Subcutaneous abdominal adipose tissue (tissue), 5 donors: ENCODE measurements at regions not wholly inside any gene's neighbourhood (a gene's known extent, or its start where the extent isn't known, plus 50 kb on each side); places are given as distances from the start of the nearest gene placed in this dataset.

Source experiments
- H3K27ac ChIP-seq: one replicate; pipeline ENCODE4 v1.7.0; 2013; ENCODE audit warnings: low read depth, mild to moderate bottlenecking, inconsistent platforms, low read length, moderate library complexity
- H3K27me3 ChIP-seq, 5 donors: one replicate each; pipeline ENCODE4 v1.7.0; 2013; ENCODE audit warnings: low read length in 5 of 5, inconsistent platforms in 1 of 5; ENCODE audit not compliant: control insufficient read depth in 5 of 5, insufficient read depth in 4 of 5
- H3K36me3 ChIP-seq, 5 donors: one replicate each; pipeline ENCODE4 v1.7.0; 2013; ENCODE audit warnings: low read length in 5 of 5; ENCODE audit not compliant: control insufficient read depth in 5 of 5, insufficient read depth in 5 of 5
- H3K4me1 ChIP-seq, 5 donors: one replicate each; pipeline ENCODE4 v1.7.0; 2013; ENCODE audit warnings: low read length in 5 of 5, mild to moderate bottlenecking in 3 of 5, moderate library complexity in 1 of 5; ENCODE audit not compliant: control insufficient read depth in 5 of 5, insufficient read depth in 5 of 5
- H3K4me3 ChIP-seq, 5 donors: one replicate each; pipeline ENCODE4 v1.7.0; 2013; ENCODE audit warnings: low read length in 5 of 5, low read depth in 1 of 5
- H3K9ac ChIP-seq, 5 donors: one replicate each; pipeline ENCODE4 v1.7.0; 2013; ENCODE audit warnings: low read length in 5 of 5, mild to moderate bottlenecking in 4 of 5, moderate library complexity in 3 of 5
- H3K9me3 ChIP-seq, 5 donors: one replicate each; pipeline ENCODE4 v1.7.0; 2013; ENCODE audit warnings: low read length in 5 of 5; ENCODE audit not compliant: control insufficient read depth in 5 of 5
- donor health status: healthy.
- donor health status: healthy.
- donor health status: healthy.
- donor health status: healthy.
- donor health status: healthy.

GRCh38 chr4:173919861-173920260 is 363.6 kb downstream of the FBXO8 start:
- Histone ChIP-seq H3K4me1 (peaks cover 0 to 3% (median 2%) of the 10 kb centered on the region in 5 donors), H3K27me3 (no peaks in the 10 kb centered on the region), H3K4me3 (no peak overlapping the region), H3K9me3 (no peaks in the 10 kb centered on the region), H3K36me3 (no peaks in the 10 kb centered on the region), H3K9ac (no peak overlapping the region), H3K27ac (no peak overlapping the region)

GRCh38 chr4:173919196-173919595 is 364.3 kb downstream of the FBXO8 start:
- Histone ChIP-seq H3K9me3 (no peaks in the 10 kb centered on the region), H3K27ac (no peak overlapping the region), H3K27me3 (no peaks in the 10 kb centered on the region), H3K36me3 (no peaks in the 10 kb centered on the region), H3K4me3 (no peak overlapping the region), H3K4me1 (no peaks in the 10 kb centered on the region), H3K9ac (no peak overlapping the region)

GRCh38 chr4:173917255-173917960 is 366.1 kb downstream of the FBXO8 start:
- H3K4me3 ChIP-seq, result no peak overlapping the region
- no peaks in the 10 kb centered on the region for H3K27me3 ChIP-seq
- H3K9ac ChIP-seq, result no peak overlapping the region
- H3K36me3 ChIP-seq, result no peaks in the 10 kb centered on the region
- no peaks in the 10 kb centered on the region for H3K9me3 ChIP-seq
- no peak overlapping the region for H3K27ac ChIP-seq
- H3K4me1 ChIP-seq, result no peaks in the 10 kb centered on the region

- Histone ChIP-seq H3K9me3 (no peaks in the 10 kb centered on the region), H3K4me1 (no peaks in the 10 kb centered on the region), H3K4me3 (no peak overlapping the region), H3K9ac (no peak overlapping the region), H3K27me3 (no peaks in the 10 kb centered on the region), H3K36me3 (no peaks in the 10 kb centered on the region), H3K27ac (no peak overlapping the region)
Observed at GRCh38 chr4:173913496-173913895, 370.0 kb downstream of the FBXO8 start.

- Histone ChIP-seq H3K4me3 (no peak overlapping the region), H3K27me3 (no peaks in the 10 kb centered on the region), H3K27ac (no peak overlapping the region), H3K9me3 (no peaks in the 10 kb centered on the region), H3K36me3 (no peaks in the 10 kb centered on the region), H3K9ac (no peak overlapping the region), H3K4me1 (no peaks in the 10 kb centered on the region)
Observed at GRCh38 chr4:173912384-173912783, 371.1 kb downstream of the FBXO8 start.

- H3K27ac ChIP-seq, result no peak overlapping the region
Observed at GRCh38 chr4:173910891-173911290, 372.6 kb downstream of the FBXO8 start.

GRCh38 chr4:173909294-173909693 is 374.2 kb downstream of the FBXO8 start:
- no peaks in the 10 kb centered on the region for H3K36me3 ChIP-seq
- no peaks in the 10 kb centered on the region for H3K9me3 ChIP-seq
- no peaks in the 10 kb centered on the region for H3K27me3 ChIP-seq

More at GRCh38 chr4:173910891-173911290, 372.6 kb downstream of the FBXO8 start:
- Histone ChIP-seq H3K4me1 (no peaks in the 10 kb centered on the region), H3K9me3 (no peaks in the 10 kb centered on the region), H3K36me3 (no peaks in the 10 kb centered on the region), H3K4me3 (no peak overlapping the region), H3K9ac (no peak overlapping the region), H3K27me3 (no peaks in the 10 kb centered on the region)

GRCh38 chr4:173899813-173900212 is 369.8 kb upstream of the HAND2 start:
- no peak overlapping the region for H3K9ac ChIP-seq
- H3K27ac ChIP-seq, result no peak overlapping the region
- peaks cover 0 to 2% (median 0%) of the 10 kb centered on the region in 5 donors for H3K4me1 ChIP-seq
- no peaks in the 10 kb centered on the region for H3K9me3 ChIP-seq
- H3K36me3 ChIP-seq, result no peaks in the 10 kb centered on the region
- H3K27me3 ChIP-seq, result no peaks in the 10 kb centered on the region
- no peak overlapping the region for H3K4me3 ChIP-seq

More at GRCh38 chr4:173909294-173909693, 374.2 kb downstream of the FBXO8 start:
- no peak overlapping the region for H3K9ac ChIP-seq
- H3K4me1 ChIP-seq, result no peaks in the 10 kb centered on the region
- no peak overlapping the region for H3K4me3 ChIP-seq
- no peak overlapping the region for H3K27ac ChIP-seq

GRCh38 chr4:173891072-173891471 is 361.0 kb upstream of the HAND2 start:
- Histone ChIP-seq H3K9me3 (peaks cover 0 to 7% (median 0%) of the 10 kb centered on the region in 5 donors), H3K4me1 (no peaks in the 10 kb centered on the region), H3K36me3 (no peaks in the 10 kb centered on the region), H3K27ac (no peak overlapping the region), H3K9ac (no peak overlapping the region), H3K27me3 (no peaks in the 10 kb centered on the region), H3K4me3 (no peak overlapping the region)

GRCh38 chr4:173883821-173884220 is 353.8 kb upstream of the HAND2 start:
- Histone ChIP-seq H3K27me3 (no peaks in the 10 kb centered on the region), H3K4me3 (no peak overlapping the region), H3K36me3 (no peaks in the 10 kb centered on the region), H3K27ac (no peak overlapping the region), H3K9me3 (no peaks in the 10 kb centered on the region), H3K4me1 (no peaks in the 10 kb centered on the region), H3K9ac (no peak overlapping the region)
